Smooth muscle cell (in vitro differentiated cells): ENCODE measurements at regions not wholly inside any gene's neighbourhood (a gene's known extent, or its start where the extent isn't known, plus 50 kb on each side); places are given as distances from the start of the nearest gene placed in this dataset.
"Not testable (repeated sequence)": the region's sequence is repeated elsewhere in the genome, so short reads cannot be mapped to it uniquely, and the experiment has no call there.

Source experiments
- DNase-seq: peaks from one replicate; lab custom pipeline; 2025; ENCODE audit not compliant: unreplicated experiment; lab: John Stamatoyannopoulos, UW
- H2AFZ ChIP-seq: fragments of 200-600 bp; sonication (generic); 2 replicates; pipeline ENCODE4 v1.6.0; 2016; ENCODE audit warnings: antibody characterized with exemption, low read depth, mild to moderate bottlenecking
- H3F3A ChIP-seq: fragments of 200-600 bp; sonication (generic); 2 replicates; pipeline ENCODE4 v1.6.0; 2017; ENCODE audit warnings: antibody characterized with exemption, low read depth
- H3K27ac ChIP-seq: fragments of 200-600 bp; sonication (generic); 2 replicates; pipeline ENCODE4 v1.5.1; 2016; ENCODE audit warnings: low read depth, mild to moderate bottlenecking
- H3K27me3 ChIP-seq: fragments of 200-600 bp; sonication (generic); 2 replicates; pipeline ENCODE4 v1.6.1; 2016; ENCODE audit warnings: low read depth, mild to moderate bottlenecking
- H3K36me3 ChIP-seq: fragments of 200-600 bp; sonication (generic); 2 replicates; pipeline ENCODE4 v1.5.1; 2016; ENCODE audit warnings: low read depth
- H3K4me1 ChIP-seq: fragments of 200-600 bp; sonication (generic); 2 replicates; pipeline ENCODE4 v1.5.1; 2016; ENCODE audit warnings: low read depth
- H3K4me2 ChIP-seq: fragments of 200-600 bp; sonication (generic); 2 replicates; pipeline ENCODE4 v1.6.0; 2016; ENCODE audit warnings: mild to moderate bottlenecking
- H3K4me3 ChIP-seq: fragments of 200-600 bp; sonication (generic); 2 replicates; pipeline ENCODE4 v1.5.1; 2016; ENCODE audit warnings: mild to moderate bottlenecking
- H3K79me2 ChIP-seq: fragments of 200-600 bp; sonication (generic); 2 replicates; pipeline ENCODE4 v1.6.0; 2016; ENCODE audit warnings: low read depth, mild to moderate bottlenecking
- H3K9ac ChIP-seq: fragments of 200-600 bp; sonication (generic); 2 replicates; pipeline ENCODE4 v1.6.0; 2016; ENCODE audit warnings: low read depth
- H3K9me3 ChIP-seq: fragments of 200-600 bp; sonication (generic); replicated peaks from 2 replicates; pipeline ENCODE4 v1.5.1; 2016; ENCODE audit warnings: low read depth
- H4K20me1 ChIP-seq: fragments of 200-600 bp; sonication (generic); 2 replicates; pipeline ENCODE4 v1.6.0; 2016; ENCODE audit warnings: low read depth
- WGBS: methylation state at CpG from one replicate; pipeline ENCODE4 v1.1.7; 2016; ENCODE audit warnings: low lambda C conversion rate; 5-methylcytosine and 5-hydroxymethylcytosine counted together
- TF ChIP-seq, protein P1 (sequence below): fragments of 200-600 bp; sonication (generic); IDR thresholded peaks from 2 replicates; pipeline ENCODE4 v1.5.1; 2017; ENCODE audit warnings: borderline replicate concordance, mild to moderate bottlenecking, antibody characterized with exemption; ENCODE audit not compliant: insufficient read depth, poor library complexity, severe bottlenecking

- H3K4me2 ChIP-seq: no peak overlapping the region
- TF ChIP-seq, protein P1, sequence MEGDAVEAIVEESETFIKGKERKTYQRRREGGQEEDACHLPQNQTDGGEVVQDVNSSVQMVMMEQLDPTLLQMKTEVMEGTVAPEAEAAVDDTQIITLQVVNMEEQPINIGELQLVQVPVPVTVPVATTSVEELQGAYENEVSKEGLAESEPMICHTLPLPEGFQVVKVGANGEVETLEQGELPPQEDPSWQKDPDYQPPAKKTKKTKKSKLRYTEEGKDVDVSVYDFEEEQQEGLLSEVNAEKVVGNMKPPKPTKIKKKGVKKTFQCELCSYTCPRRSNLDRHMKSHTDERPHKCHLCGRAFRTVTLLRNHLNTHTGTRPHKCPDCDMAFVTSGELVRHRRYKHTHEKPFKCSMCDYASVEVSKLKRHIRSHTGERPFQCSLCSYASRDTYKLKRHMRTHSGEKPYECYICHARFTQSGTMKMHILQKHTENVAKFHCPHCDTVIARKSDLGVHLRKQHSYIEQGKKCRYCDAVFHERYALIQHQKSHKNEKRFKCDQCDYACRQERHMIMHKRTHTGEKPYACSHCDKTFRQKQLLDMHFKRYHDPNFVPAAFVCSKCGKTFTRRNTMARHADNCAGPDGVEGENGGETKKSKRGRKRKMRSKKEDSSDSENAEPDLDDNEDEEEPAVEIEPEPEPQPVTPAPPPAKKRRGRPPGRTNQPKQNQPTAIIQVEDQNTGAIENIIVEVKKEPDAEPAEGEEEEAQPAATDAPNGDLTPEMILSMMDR: peak; percentile 58
- no peaks in the 10 kb centered on the region for H3K9me3 ChIP-seq
- no peak overlapping the region for H3K9ac ChIP-seq
- no peak overlapping the region for H2AFZ ChIP-seq
- no peaks in the 10 kb centered on the region for H4K20me1 ChIP-seq
- no peaks in the 10 kb centered on the region for H3K27me3 ChIP-seq
- no peaks in the 10 kb centered on the region for H3K4me1 ChIP-seq
- no peaks in the 10 kb centered on the region for H3K36me3 ChIP-seq
- no peaks in the 10 kb centered on the region for H3F3A ChIP-seq
- no peak overlapping the region for H3K27ac ChIP-seq
- 52% methylated on average over 38 of the region's 39 CpGs for WGBS
- H3K79me2 ChIP-seq: no peaks in the 10 kb centered on the region
- H3K4me3 ChIP-seq: no peak overlapping the region
- DNase-seq: no peak
Observed at GRCh38 chr12:34218193-34219045, 196.1 kb downstream of the ALG10 start.

- H2AFZ ChIP-seq: no peak overlapping the region
- H3K36me3 ChIP-seq: no peaks in the 10 kb centered on the region
- H3K27ac ChIP-seq: no peak overlapping the region
- DNase-seq: no peak
- no peak overlapping the region for H3K4me2 ChIP-seq
- no peak overlapping the region for H3K4me3 ChIP-seq
- no peaks in the 10 kb centered on the region for H3K4me1 ChIP-seq
- no peaks in the 10 kb centered on the region for H4K20me1 ChIP-seq
- TF ChIP-seq, protein P1: no peak
- no peaks in the 10 kb centered on the region for H3K27me3 ChIP-seq
- no peak overlapping the region for H3K9ac ChIP-seq
- H3K79me2 ChIP-seq: no peaks in the 10 kb centered on the region
- 94% methylated on average over 42 of the region's 42 CpGs for WGBS
- no peaks in the 10 kb centered on the region for H3K9me3 ChIP-seq
- H3F3A ChIP-seq: no peaks in the 10 kb centered on the region
Observed at GRCh38 chr12:34219046-34219770, 196.9 kb downstream of the ALG10 start.

- H3K9ac ChIP-seq, H4K20me1 ChIP-seq, H3K9me3 ChIP-seq, DNase-seq, H3F3A ChIP-seq, H2AFZ ChIP-seq, H3K27me3 ChIP-seq, H3K4me1 ChIP-seq, H3K27ac ChIP-seq, H3K4me3 ChIP-seq, H3K36me3 ChIP-seq, H3K4me2 ChIP-seq, H3K79me2 ChIP-seq: not testable (repeated sequence)
- 91% methylated on average over 13 of the region's 13 CpGs for WGBS
Observed at GRCh38 chr12:34220079-34220478, 197.8 kb downstream of the ALG10 start.

GRCh38 chr12:34223640-34224039 is 201.3 kb downstream of the ALG10 start:
- no peak for DNase-seq
- Histone ChIP-seq H3K9me3 (no peaks in the 10 kb centered on the region), H3K4me1 (no peaks in the 10 kb centered on the region), H3K79me2 (no peaks in the 10 kb centered on the region), H3K27ac (no peak overlapping the region), H3K36me3 (no peaks in the 10 kb centered on the region), H3F3A (no peaks in the 10 kb centered on the region), H2AFZ (no peak overlapping the region), H3K4me3 (no peak overlapping the region), H3K27me3 (no peaks in the 10 kb centered on the region), H3K9ac (no peak overlapping the region), H4K20me1 (no peaks in the 10 kb centered on the region), H3K4me2 (no peak overlapping the region)
- 68% methylated on average over 3 of the region's 3 CpGs for WGBS
- TF ChIP-seq, protein P1: no peak

GRCh38 chr12:34226044-34226443 is 203.7 kb downstream of the ALG10 start:
- H2AFZ ChIP-seq, H3K27me3 ChIP-seq, H3K4me3 ChIP-seq, H3K36me3 ChIP-seq, H3K4me2 ChIP-seq, H3K27ac ChIP-seq, H3K4me1 ChIP-seq, H3K9me3 ChIP-seq, H4K20me1 ChIP-seq, H3K79me2 ChIP-seq, DNase-seq, H3F3A ChIP-seq, H3K9ac ChIP-seq: not testable (repeated sequence)

- H2AFZ ChIP-seq, H3K9ac ChIP-seq, H3K36me3 ChIP-seq, H4K20me1 ChIP-seq, H3K9me3 ChIP-seq, H3K4me3 ChIP-seq, H3K27me3 ChIP-seq, H3K4me1 ChIP-seq, H3K27ac ChIP-seq, H3K79me2 ChIP-seq, DNase-seq, H3K4me2 ChIP-seq, H3F3A ChIP-seq: not testable (repeated sequence)
- whole genome bisulfite sequencing: 56% methylated on average over 3 of the region's 3 CpGs
Observed at GRCh38 chr12:34228046-34228445, 205.8 kb downstream of the ALG10 start.
